ENCODE measurements at regions not wholly inside any gene's neighbourhood (a gene's known extent, or its start where the extent isn't known, plus 50 kb on each side); places are given as distances from the start of the nearest gene placed in this dataset.

DNA sequence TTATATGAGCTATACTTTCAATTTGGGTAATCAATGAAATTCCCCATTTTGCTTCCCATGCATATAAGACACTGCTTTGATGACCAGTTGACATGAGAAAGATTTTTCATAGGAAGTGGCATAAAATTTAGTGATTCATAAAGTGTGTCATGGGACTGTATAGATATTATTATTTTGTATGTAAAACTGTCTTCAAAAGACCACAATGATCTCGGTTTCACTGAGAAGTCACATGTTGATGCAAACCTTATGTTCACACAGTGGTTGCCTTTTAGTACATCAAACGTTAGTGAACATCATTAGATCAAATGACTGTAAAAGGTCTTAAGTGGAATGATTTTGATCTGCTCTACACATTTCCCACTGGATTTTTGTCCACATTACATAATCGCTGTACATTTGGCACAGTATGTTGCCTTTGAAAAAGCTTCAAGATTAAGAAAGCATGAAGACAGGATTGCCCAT lies 349.2 kb upstream of the MEF2C start:
- Histone ChIP-seq H2AFZ (ENCODE audit: low read depth, low read length, severe bottlenecking) (no peak overlapping the region), H3K27ac (ENCODE audit: low read depth, low read length) (no peak overlapping the region), H4K20me1 (ENCODE audit: low read depth, low read length) (no peaks in the 10 kb centered on the region), H3F3A (ENCODE audit: insufficient read depth) (no peaks in the 10 kb centered on the region), H3K27me3 (ENCODE audit: low read length) (no peaks in the 10 kb centered on the region), H3K9me2 (replicated peaks; ENCODE audit: insufficient read depth, low read length) (no peaks in the 10 kb centered on the region), H3K4me2 (ENCODE audit: low read depth, low read length, poor library complexity, severe bottlenecking) (no peak overlapping the region), H3K9me3 (ENCODE audit: insufficient read depth, low read length) (no peaks in the 10 kb centered on the region), H3K9ac (ENCODE audit: low read length) (no peak overlapping the region), H3K36me3 (ENCODE audit: low read length) (no peaks in the 10 kb centered on the region), H3K4me3 (ENCODE audit: insufficient read depth, low read length, poor library complexity, severe bottlenecking) (no peak overlapping the region), H3K79me2 (ENCODE audit: insufficient read depth, low read length) (no peaks in the 10 kb centered on the region)
- no peak for TF ChIP-seq EZH2phosphoT487 (conservative IDR thresholded peaks at IDR 0.05; ENCODE audit: low read length)
- TF ChIP-seq, protein P1, sequence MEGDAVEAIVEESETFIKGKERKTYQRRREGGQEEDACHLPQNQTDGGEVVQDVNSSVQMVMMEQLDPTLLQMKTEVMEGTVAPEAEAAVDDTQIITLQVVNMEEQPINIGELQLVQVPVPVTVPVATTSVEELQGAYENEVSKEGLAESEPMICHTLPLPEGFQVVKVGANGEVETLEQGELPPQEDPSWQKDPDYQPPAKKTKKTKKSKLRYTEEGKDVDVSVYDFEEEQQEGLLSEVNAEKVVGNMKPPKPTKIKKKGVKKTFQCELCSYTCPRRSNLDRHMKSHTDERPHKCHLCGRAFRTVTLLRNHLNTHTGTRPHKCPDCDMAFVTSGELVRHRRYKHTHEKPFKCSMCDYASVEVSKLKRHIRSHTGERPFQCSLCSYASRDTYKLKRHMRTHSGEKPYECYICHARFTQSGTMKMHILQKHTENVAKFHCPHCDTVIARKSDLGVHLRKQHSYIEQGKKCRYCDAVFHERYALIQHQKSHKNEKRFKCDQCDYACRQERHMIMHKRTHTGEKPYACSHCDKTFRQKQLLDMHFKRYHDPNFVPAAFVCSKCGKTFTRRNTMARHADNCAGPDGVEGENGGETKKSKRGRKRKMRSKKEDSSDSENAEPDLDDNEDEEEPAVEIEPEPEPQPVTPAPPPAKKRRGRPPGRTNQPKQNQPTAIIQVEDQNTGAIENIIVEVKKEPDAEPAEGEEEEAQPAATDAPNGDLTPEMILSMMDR (IDR thresholded peaks at IDR 0.05; ENCODE audit: insufficient read depth, low read length, poor library complexity, severe bottlenecking) = no peak

DNA sequence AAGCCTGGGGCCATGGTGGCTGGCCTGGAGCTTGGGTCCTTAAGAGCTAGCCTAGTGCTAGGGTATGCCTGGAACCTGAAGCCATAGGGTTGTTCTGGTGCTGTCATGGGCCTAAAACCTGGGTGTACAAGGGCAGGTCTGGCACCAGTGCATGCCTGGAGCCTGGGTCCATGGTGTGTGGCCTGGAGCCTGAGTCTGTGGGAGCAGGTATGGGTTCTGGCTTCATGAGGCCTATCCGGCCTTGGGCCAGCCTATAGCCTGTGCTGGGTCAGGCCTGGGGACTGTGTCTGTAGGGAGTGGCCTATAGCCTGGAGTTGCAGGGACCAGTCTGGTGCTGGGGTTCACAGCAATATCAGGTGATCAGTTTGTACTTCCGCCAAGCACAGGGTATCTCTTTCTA lies 347.2 kb upstream of the MEF2C start:
- Histone ChIP-seq H3K9me2 (replicated peaks; ENCODE audit: insufficient read depth, low read length) (no peaks in the 10 kb centered on the region), H3K4me3 (ENCODE audit: insufficient read depth, low read length, poor library complexity, severe bottlenecking) (no peak overlapping the region), H3F3A (ENCODE audit: insufficient read depth) (no peaks in the 10 kb centered on the region), H3K27me3 (ENCODE audit: low read length) (no peaks in the 10 kb centered on the region), H3K27ac (ENCODE audit: low read depth, low read length) (no peak overlapping the region), H3K36me3 (ENCODE audit: low read length) (no peaks in the 10 kb centered on the region), H3K4me2 (ENCODE audit: low read depth, low read length, poor library complexity, severe bottlenecking) (no peak overlapping the region), H3K9me3 (ENCODE audit: insufficient read depth, low read length) (no peaks in the 10 kb centered on the region), H3K9ac (ENCODE audit: low read length) (no peak overlapping the region), H4K20me1 (ENCODE audit: low read depth, low read length) (no peaks in the 10 kb centered on the region), H2AFZ (ENCODE audit: low read depth, low read length, severe bottlenecking) (no peak overlapping the region), H3K79me2 (ENCODE audit: insufficient read depth, low read length) (no peaks in the 10 kb centered on the region)
- no peak for TF ChIP-seq EZH2phosphoT487 (conservative IDR thresholded peaks at IDR 0.05; ENCODE audit: low read length)
- TF ChIP-seq, protein P1 (IDR thresholded peaks at IDR 0.05; ENCODE audit: insufficient read depth, low read length, poor library complexity, severe bottlenecking) = no peak

DNA sequence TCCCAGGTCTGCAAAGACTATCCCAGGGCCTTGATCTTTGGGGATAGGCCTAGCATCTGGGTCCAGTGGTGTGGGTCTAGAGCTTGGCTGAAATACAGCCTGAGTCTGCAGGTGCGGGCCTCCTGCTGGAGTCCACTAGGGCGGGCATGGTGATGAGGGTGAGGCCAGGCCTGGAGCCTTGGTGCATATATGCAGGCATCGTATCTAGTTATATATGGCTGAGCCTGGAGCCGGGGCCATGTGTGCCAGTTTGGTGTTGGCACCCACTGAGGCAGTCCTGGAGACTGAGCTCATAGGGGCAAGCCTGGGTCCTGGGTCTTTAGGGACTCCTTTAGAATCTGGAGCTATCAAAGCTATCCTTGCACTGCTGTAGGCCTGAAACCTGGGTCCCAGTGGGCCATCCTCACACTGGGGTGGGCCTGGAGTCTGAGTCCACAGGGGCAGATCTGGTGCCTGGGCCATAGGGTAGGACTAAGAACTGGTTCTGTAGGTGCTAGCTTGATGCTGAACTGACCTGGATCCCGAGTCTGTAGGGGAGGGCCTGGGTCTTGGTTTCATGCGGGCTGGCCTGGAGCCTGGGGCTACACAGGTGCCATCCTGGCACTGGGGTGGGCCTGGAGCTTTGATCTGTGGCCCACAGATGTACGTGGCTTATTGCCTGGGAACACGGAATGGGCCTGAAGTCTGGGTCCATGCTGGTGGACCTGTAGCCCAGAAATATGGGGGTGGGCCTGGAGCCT lies 346.5 kb upstream of the MEF2C start:
- no peaks in the 10 kb centered on the region for H3K9me2 ChIP-seq (replicated peaks; ENCODE audit: insufficient read depth, low read length)
- H3K79me2 ChIP-seq (ENCODE audit: insufficient read depth, low read length) = no peaks in the 10 kb centered on the region
- H3K9me3 ChIP-seq (ENCODE audit: insufficient read depth, low read length) = no peaks in the 10 kb centered on the region
- no peaks in the 10 kb centered on the region for H3K27me3 ChIP-seq (ENCODE audit: low read length)
- no peak overlapping the region for H2AFZ ChIP-seq (ENCODE audit: low read depth, low read length, severe bottlenecking)
- H3K36me3 ChIP-seq (ENCODE audit: low read length) = no peaks in the 10 kb centered on the region
- no peak overlapping the region for H3K27ac ChIP-seq (ENCODE audit: low read depth, low read length)
- H3K4me2 ChIP-seq (ENCODE audit: low read depth, low read length, poor library complexity, severe bottlenecking) = no peak overlapping the region
- no peak for TF ChIP-seq EZH2phosphoT487 (conservative IDR thresholded peaks at IDR 0.05; ENCODE audit: low read length)
- TF ChIP-seq, protein P1 (IDR thresholded peaks at IDR 0.05; ENCODE audit: insufficient read depth, low read length, poor library complexity, severe bottlenecking) = no peak
- H3F3A ChIP-seq (ENCODE audit: insufficient read depth) = no peaks in the 10 kb centered on the region
- no peak overlapping the region for H3K9ac ChIP-seq (ENCODE audit: low read length)
- H4K20me1 ChIP-seq (ENCODE audit: low read depth, low read length) = no peaks in the 10 kb centered on the region
- H3K4me3 ChIP-seq (ENCODE audit: insufficient read depth, low read length, poor library complexity, severe bottlenecking) = no peak overlapping the region

Data from SU-DHL-6 (cell line).